SK-N-SH treated with all-trans-retinoic acid at 6 μM for 48 hours (cell line): ENCODE measurements at regions not wholly inside any gene's neighbourhood (a gene's known extent, or its start where the extent isn't known, plus 50 kb on each side); places are given as distances from the start of the nearest gene placed in this dataset.

ENCODE experiments used
- ATAC-seq: fragments of 200-7000 bp; cut with Tn5 transposase; 3 replicates; pipeline ENCODE4 v1.9.1; 2020; ENCODE audit warnings: mild to moderate bottlenecking, moderate library complexity
- ARNTL ChIP-seq: fragments of 450-650 bp; formaldehyde crosslinking; IDR thresholded peaks from 2 replicates; pipeline ENCODE4 v1.5.0; 2020; ENCODE audit warnings: low read depth, mild to moderate bottlenecking, moderate library complexity, borderline replicate concordance
- BACH2 ChIP-seq: fragments of 250-450 bp; sonication (Bioruptor Pico); IDR thresholded peaks from 2 replicates; pipeline ENCODE4 v1.9.0; 2021; ENCODE audit warnings: mild to moderate bottlenecking, borderline replicate concordance
- CREB5 ChIP-seq: fragments of 250-450 bp; sonication (Bioruptor Pico); IDR thresholded peaks from 2 replicates; pipeline ENCODE4 v1.5.1; 2020; ENCODE audit warnings: low read depth, mild to moderate bottlenecking, moderate library complexity
- CSRNP3 ChIP-seq: fragments of 250-450 bp; sonication (Bioruptor Pico); IDR thresholded peaks from 2 replicates; pipeline ENCODE4 v1.5.1; 2021; ENCODE audit warnings: mild to moderate bottlenecking, moderate library complexity
- ESRRG ChIP-seq: fragments of 250-450 bp; sonication (Bioruptor Pico); IDR thresholded peaks from 2 replicates; pipeline ENCODE4 v1.6.1; 2021; ENCODE audit warnings: mild to moderate bottlenecking
- GLIS3 ChIP-seq: fragments of 250-450 bp; sonication (Bioruptor Pico); IDR thresholded peaks from 2 replicates; pipeline ENCODE4 v1.5.0; 2020; ENCODE audit warnings: mild to moderate bottlenecking, moderate library complexity
- ISL1 ChIP-seq: fragments of 250-450 bp; sonication (Bioruptor Pico); IDR thresholded peaks from 2 replicates; pipeline ENCODE4 v2.1.2; 2022; ENCODE audit warnings: mild to moderate bottlenecking, moderate library complexity
- OSR1 ChIP-seq: fragments of 250-450 bp; sonication (Bioruptor Pico); IDR thresholded peaks from 2 replicates; pipeline ENCODE4 v1.8.0; 2022; ENCODE audit warnings: moderate library complexity, mild to moderate bottlenecking, inconsistent platforms
- POU6F1 ChIP-seq: fragments of 250-450 bp; sonication (Bioruptor Pico); IDR thresholded peaks from 2 replicates; pipeline ENCODE4 v1.8.0; 2021; ENCODE audit warnings: low read depth, mild to moderate bottlenecking, moderate library complexity, borderline replicate concordance
- PPARA ChIP-seq: fragments of 250-450 bp; sonication (Bioruptor Pico); IDR thresholded peaks from 2 replicates; pipeline ENCODE4 v1.5.0; 2020; ENCODE audit warnings: mild to moderate bottlenecking, borderline replicate concordance
- RARB ChIP-seq: fragments of 250-450 bp; sonication (Bioruptor Pico); IDR thresholded peaks from 2 replicates; pipeline ENCODE4 v1.8.0; 2021; ENCODE audit warnings: mild to moderate bottlenecking, moderate library complexity
- SNAI2 ChIP-seq: fragments of 250-450 bp; sonication (Bioruptor Pico); IDR thresholded peaks from 2 replicates; pipeline ENCODE4 v1.5.0; 2020; ENCODE audit warnings: mild to moderate bottlenecking, moderate library complexity
- TCF4 ChIP-seq: fragments of 250-450 bp; sonication (Bioruptor Pico); IDR thresholded peaks from 2 replicates; pipeline ENCODE4 v1.8.0; 2021; ENCODE audit warnings: mild to moderate bottlenecking, moderate library complexity, borderline replicate concordance
- TOX ChIP-seq: fragments of 250-450 bp; sonication (Bioruptor Pico); IDR thresholded peaks from 2 replicates; pipeline ENCODE4 v1.8.0; 2021; ENCODE audit warnings: mild to moderate bottlenecking, moderate library complexity, borderline replicate concordance
- TSHZ2 ChIP-seq: fragments of 250-450 bp; sonication (Bioruptor Pico); IDR thresholded peaks from 2 replicates; pipeline ENCODE4 v1.5.0; 2020; ENCODE audit warnings: mild to moderate bottlenecking, moderate library complexity
- ZC3H10 ChIP-seq: fragments of 250-450 bp; sonication (Bioruptor Pico); IDR thresholded peaks from 2 replicates; pipeline ENCODE4 v1.5.1; 2021; ENCODE audit warnings: mild to moderate bottlenecking, moderate library complexity
- ZFP3 ChIP-seq: fragments of 250-450 bp; sonication (Bioruptor Pico); IDR thresholded peaks from 2 replicates; pipeline ENCODE4 v1.5.0; 2020; ENCODE audit warnings: mild to moderate bottlenecking, moderate library complexity
- ZFP30 ChIP-seq: fragments of 450-650 bp; formaldehyde crosslinking; IDR thresholded peaks from 2 replicates; pipeline ENCODE4 v1.5.0; 2022; ENCODE audit warnings: mild to moderate bottlenecking, moderate library complexity
- ZNF565 ChIP-seq: fragments of 450-650 bp; formaldehyde crosslinking; conservative IDR thresholded peaks from 2 replicates; pipeline ENCODE4 v1.5.0; 2020; ENCODE audit warnings: low read depth, mild to moderate bottlenecking, moderate library complexity
- ZNF70 ChIP-seq: fragments of 450-650 bp; formaldehyde crosslinking; IDR thresholded peaks from 2 replicates; pipeline ENCODE4 v1.5.0; 2020; ENCODE audit warnings: mild to moderate bottlenecking, moderate library complexity
- ZNF8 ChIP-seq: fragments of 450-650 bp; formaldehyde crosslinking; IDR thresholded peaks from 2 replicates; pipeline ENCODE4 v1.5.0; 2020; ENCODE audit warnings: mild to moderate bottlenecking, moderate library complexity

GRCh38 chr3:24589931-24590880 lies 95.6 kb upstream of the THRB start:
- no peak for ATAC-seq
- TF ChIP-seq CSRNP3 (CRISPR knock-in tag), result no peak
- no peak for TF ChIP-seq TOX (CRISPR knock-in tag)
- no peak for TF ChIP-seq ZNF565 (CRISPR knock-in tag)
- no peak for TF ChIP-seq ISL1
- no peak for TF ChIP-seq ZFP30
- TF ChIP-seq ZFP3 (CRISPR knock-in tag), result no peak
- TF ChIP-seq TCF4, result no peak
- no peak for TF ChIP-seq OSR1 (CRISPR knock-in tag)
- no peak for TF ChIP-seq POU6F1 (CRISPR knock-in tag)
- TF ChIP-seq TSHZ2 (CRISPR knock-in tag), result no peak
- no peak for TF ChIP-seq ESRRG
- TF ChIP-seq CREB5 (CRISPR knock-in tag), result no peak
- TF ChIP-seq GLIS3 (CRISPR knock-in tag), result no peak
- no peak for TF ChIP-seq ARNTL (CRISPR knock-in tag)
- no peak for TF ChIP-seq PPARA
- no peak for TF ChIP-seq ZNF8 (CRISPR knock-in tag)
- no peak for TF ChIP-seq ZC3H10
- no peak for TF ChIP-seq RARB

GRCh38 chr3:24591191-24591590 lies 96.5 kb upstream of the THRB start:
- no peak for ATAC-seq
- TF ChIP-seq PPARA, result no peak

- no peak for TF ChIP-seq ZFP30
- TF ChIP-seq ISL1, result no peak
- no peak for TF ChIP-seq BACH2 (CRISPR knock-in tag)
- no peak for TF ChIP-seq POU6F1 (CRISPR knock-in tag)
- TF ChIP-seq RARB, result no peak
- TF ChIP-seq PPARA, result no peak
- TF ChIP-seq ZFP3 (CRISPR knock-in tag), result no peak
- TF ChIP-seq CSRNP3 (CRISPR knock-in tag), result no peak
- no peak for TF ChIP-seq TCF4
- no peak for TF ChIP-seq SNAI2 (CRISPR knock-in tag)
- no peak for TF ChIP-seq ZNF70
- TF ChIP-seq ZNF565 (CRISPR knock-in tag), result no peak
- ATAC-seq, result no peak; the same call in 2 of the 3 replicates
These were observed 97.3 kb upstream of the THRB start for GRCh38 chr3:24591661-24592555.
